PFSK-1 (cell line): ENCODE measurements at regions not wholly inside any gene's neighbourhood (a gene's known extent, or its start where the extent isn't known, plus 50 kb on each side); places are given as distances from the start of the nearest gene placed in this dataset.

Experiments
- FOXP2 ChIP-seq: optimal IDR thresholded peaks from 2 replicates; pipeline ENCODE3; 2011; ENCODE audit warnings: borderline replicate concordance, control low read depth, inconsistent platforms; ENCODE audit not compliant: insufficient read depth; ENCODE audit errors: extremely low read length, extremely low read depth
- POLR2AphosphoS5 ChIP-seq: IDR thresholded peaks from 2 replicates; pipeline ENCODE4 v1.6.1; 2012; ENCODE audit warnings: low read depth, mild to moderate bottlenecking, control low read depth, low read length, moderate library complexity
- REST ChIP-seq, 2 experiments: IDR thresholded peaks; 2 replicates each; pipeline versions ENCODE4 v1.6.1 to v1.8.0; 2011 to 2012; ENCODE audit warnings: low read depth in 2 of 2, low read length in 2 of 2, control low read depth in 1 of 2, inconsistent platforms in 1 of 2, mild to moderate bottlenecking in 1 of 2, moderate library complexity in 1 of 2; ENCODE audit not compliant: insufficient read depth in 1 of 2
- SIN3A ChIP-seq: IDR thresholded peaks from 2 replicates; pipeline ENCODE4 v1.6.1; 2012; ENCODE audit warnings: mild to moderate bottlenecking, low read length, moderate library complexity, borderline replicate concordance; ENCODE audit not compliant: insufficient read depth
- TAF1 ChIP-seq: IDR thresholded peaks from 2 replicates; pipeline ENCODE4 v1.6.1; 2012; ENCODE audit warnings: low read length, control low read depth, borderline replicate concordance; ENCODE audit not compliant: insufficient read depth

- no peak for TF ChIP-seq SIN3A
- TF ChIP-seq TAF1: no peak
- no peak for TF ChIP-seq FOXP2
- TF ChIP-seq REST (IDR thresholded peaks at IDR 0.05; ENCODE audit: insufficient read depth in 1 of 2, low read depth in 2 of 2, low read length in 2 of 2): no peak
- TF ChIP-seq POLR2AphosphoS5: no peak
These were observed 121.4 kb upstream of the MGAT5 start for GRCh38 chr2:134132490-134132857.

GRCh38 chr2:134133622-134134312, 120.1 kb upstream of the MGAT5 start:
- TF ChIP-seq REST (IDR thresholded peaks at IDR 0.05; ENCODE audit: insufficient read depth in 1 of 2, low read depth in 2 of 2, low read length in 2 of 2) (no peak), FOXP2 (no peak), TAF1 (no peak)

- TF ChIP-seq FOXP2 (no peak), SIN3A (no peak), TAF1 (no peak), POLR2AphosphoS5 (no peak), REST (IDR thresholded peaks at IDR 0.05; ENCODE audit: insufficient read depth in 1 of 2, low read depth in 2 of 2, low read length in 2 of 2) (no peak)
These were observed 119.6 kb upstream of the MGAT5 start for GRCh38 chr2:134134313-134134706.

- no peak for TF ChIP-seq FOXP2
- no peak for TF ChIP-seq SIN3A
- no peak for TF ChIP-seq POLR2AphosphoS5
- TF ChIP-seq TAF1: no peak
- TF ChIP-seq REST (IDR thresholded peaks at IDR 0.05; ENCODE audit: insufficient read depth in 1 of 2, low read depth in 2 of 2, low read length in 2 of 2): no peak
These were observed 119.0 kb upstream of the MGAT5 start for GRCh38 chr2:134134827-134135226.

GRCh38 chr2:134135793-134136192, 118.1 kb upstream of the MGAT5 start:
- no peak for TF ChIP-seq POLR2AphosphoS5
- no peak for TF ChIP-seq SIN3A
- TF ChIP-seq FOXP2: no peak
- no peak for TF ChIP-seq REST (IDR thresholded peaks at IDR 0.05; ENCODE audit: insufficient read depth in 1 of 2, low read depth in 2 of 2, low read length in 2 of 2)
- no peak for TF ChIP-seq TAF1
